ENCODE measurements at regions not wholly inside any gene's neighbourhood (a gene's known extent, or its start where the extent isn't known, plus 50 kb on each side); places are given as distances from the start of the nearest gene placed in this dataset.

DNA sequence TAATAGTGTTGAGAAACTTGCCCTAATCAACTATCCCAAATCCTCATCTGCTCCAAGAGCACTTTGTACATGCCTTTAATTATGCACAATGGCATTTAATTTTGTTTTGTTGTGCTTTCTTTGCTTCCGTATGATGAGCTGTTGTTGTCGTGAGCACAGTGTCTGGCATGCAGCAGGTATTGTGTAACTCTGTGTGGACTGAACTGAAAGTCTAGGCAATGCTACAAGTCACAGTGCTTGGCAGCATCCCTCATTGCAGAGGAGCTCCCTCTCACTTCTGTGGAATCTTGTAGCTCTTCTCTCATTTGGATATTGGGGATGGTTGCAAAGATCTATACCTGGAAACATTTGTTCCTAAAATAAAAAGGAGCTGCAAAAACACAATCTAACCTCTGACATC lies 502.2 kb upstream of the CA10 start:
- TF ChIP-seq SIN3A (IDR thresholded peaks at IDR 0.05; ENCODE audit: low read depth) (no peak), CBX3 (IDR thresholded peaks at IDR 0.05; ENCODE audit: low read depth) (no peak), TCF7L2 (IDR thresholded peaks at IDR 0.05; ENCODE audit: borderline replicate concordance, extremely low read depth, insufficient read depth, insufficient read length) (no peak), FOSL1 (IDR thresholded peaks at IDR 0.05; ENCODE audit: low read depth) (no peak), POLR2AphosphoS5 (IDR thresholded peaks at IDR 0.05; ENCODE audit: low read depth, low read length) (no peak), EZH2 (IDR thresholded peaks at IDR 0.05) (no peak)
- TF ChIP-seq, protein P1, sequence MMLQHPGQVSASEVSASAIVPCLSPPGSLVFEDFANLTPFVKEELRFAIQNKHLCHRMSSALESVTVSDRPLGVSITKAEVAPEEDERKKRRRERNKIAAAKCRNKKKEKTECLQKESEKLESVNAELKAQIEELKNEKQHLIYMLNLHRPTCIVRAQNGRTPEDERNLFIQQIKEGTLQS (IDR thresholded peaks at IDR 0.05), result no peak
- CTCF ChIA-PET, result no interaction called here
- Histone ChIP-seq H4K20me1 (ENCODE audit: insufficient read depth) (no peaks in the 10 kb centered on the region), H3K27me3 (ENCODE audit: insufficient read depth, low read length) (no peaks in the 10 kb centered on the region), H3K9me3 (ENCODE audit: control insufficient read depth in 1 of 2, insufficient read depth in 1 of 2, low read depth in 1 of 2, low read length in 2 of 2) (peaks cover 24 to 25% of the 10 kb centered on the region in 2 experiments; a peak in 3 of 4 replicates), H2AFZ (ENCODE audit: low read depth, low read length, poor library complexity, severe bottlenecking) (no peak overlapping the region), H3K27ac (ENCODE audit: low read depth, low read length) (no peak overlapping the region), H3K9me2 (ENCODE audit: insufficient read depth) (no peaks in the 10 kb centered on the region), H3K79me2 (ENCODE audit: insufficient read depth, low read length) (no peaks in the 10 kb centered on the region), H3K9ac (ENCODE audit: low read length) (no peak overlapping the region), H3K4me1 (ENCODE audit: control insufficient read depth in 1 of 2, insufficient read depth in 2 of 2, low read length in 2 of 2) (no peaks in the 10 kb centered on the region), H3K4me2 (ENCODE audit: low read length) (no peak overlapping the region), H3K36me3 (ENCODE audit: control insufficient read depth in 1 of 2, insufficient read depth in 2 of 2, low read length in 2 of 2) (no peaks in the 10 kb centered on the region), H3K4me3 (replicated peaks in 1 of 2; ENCODE audit: low read depth in 1 of 2, low read length in 2 of 2) (no peak overlapping the region)
- no peak for DNase-seq (ENCODE audit: low read depth, low spot score)
- BruUV-seq (replicated peaks), result no TSS peak
- intact Hi-C loops (cut with micrococcal nuclease), result no loop called here
- RAD21 ChIA-PET (ENCODE audit: low non-redundant PET in 1 of 2, low total read pairs in 2 of 2, uncharacterized antibody in 2 of 2, unreplicated experiment in 2 of 2), result no interaction called here
- ATAC-seq, result no peak
- POLR2A ChIA-PET, result no interaction called here

GRCh38 chr17:52653014-52653413 lies 494.5 kb upstream of the CA10 start:
- no peaks in the 10 kb centered on the region for H4K20me1 ChIP-seq (ENCODE audit: insufficient read depth)
- intact Hi-C loops (cut with micrococcal nuclease), result no loop called here
- TF ChIP-seq CEBPB (IDR thresholded peaks at IDR 0.05; ENCODE audit: low read depth), result no peak
- DNase-seq (ENCODE audit: low read depth, low spot score) (no peak), ATAC-seq (no peak)
- H3K4me1 ChIP-seq (ENCODE audit: control insufficient read depth in 1 of 2, insufficient read depth in 2 of 2, low read length in 2 of 2), result no peaks in the 10 kb centered on the region
- H3K79me2 ChIP-seq (ENCODE audit: insufficient read depth, low read length), result no peaks in the 10 kb centered on the region
- no peak overlapping the region for H3K9ac ChIP-seq (ENCODE audit: low read length)
- no peaks in the 10 kb centered on the region for H3K9me2 ChIP-seq (ENCODE audit: insufficient read depth)
- ChIA-PET CTCF (no interaction called here), POLR2A (no interaction called here), RAD21 (ENCODE audit: low non-redundant PET in 1 of 2, low total read pairs in 2 of 2, uncharacterized antibody in 2 of 2, unreplicated experiment in 2 of 2) (no interaction called here)
- H3K36me3 ChIP-seq (ENCODE audit: control insufficient read depth in 1 of 2, insufficient read depth in 2 of 2, low read length in 2 of 2), result no peaks in the 10 kb centered on the region
- H3K4me2 ChIP-seq (ENCODE audit: low read length), result no peak overlapping the region
- H3K9me3 ChIP-seq (ENCODE audit: control insufficient read depth in 1 of 2, insufficient read depth in 1 of 2, low read depth in 1 of 2, low read length in 2 of 2), result peaks cover 20 to 29% of the 10 kb centered on the region in 2 experiments
- no peak overlapping the region for H3K4me3 ChIP-seq (replicated peaks in 1 of 2; ENCODE audit: low read depth in 1 of 2, low read length in 2 of 2)
- no peak overlapping the region for H2AFZ ChIP-seq (ENCODE audit: low read depth, low read length, poor library complexity, severe bottlenecking)
- no peaks in the 10 kb centered on the region for H3K27me3 ChIP-seq (ENCODE audit: insufficient read depth, low read length)
- BruUV-seq (replicated peaks), result no TSS peak
- H3K27ac ChIP-seq (ENCODE audit: low read depth, low read length), result no peak overlapping the region

All from HCT116 (cell line).